Naive B cell (primary cell): ENCODE measurements at regions not wholly inside any gene's neighbourhood (a gene's known extent, or its start where the extent isn't known, plus 50 kb on each side); places are given as distances from the start of the nearest gene placed in this dataset.
A peak's percentile ranks its signal among the peaks of the same experiment; 100 is the strongest.
"Not testable (repeated sequence)": the region's sequence is repeated elsewhere in the genome, so short reads cannot be mapped to it uniquely, and the experiment has no call there.

ENCODE experiments used
- ATAC-seq, 2 donors: fragments of 150-1000 bp; cut with Tn5 transposase; 2 replicates each; pipeline ENCODE4 v1.10.0; 2021; ENCODE audit warnings: low read depth in 2 of 2, mild to moderate bottlenecking in 2 of 2, moderate library complexity in 2 of 2
- DNase-seq: peaks from one replicate; pipeline ENCODE4 v3.0.0; 2022
- H3K27ac Mint-ChIP-seq, 6 donors: one replicate each; pipeline ENCODE4 v1.8.0; 2020 to 2022; ENCODE audit warnings: mild to moderate bottlenecking in 6 of 6, mixed read lengths in 6 of 6, moderate library complexity in 5 of 6, inconsistent platforms in 2 of 6
- H3K27me3 Mint-ChIP-seq, 3 donors: one replicate each; pipeline ENCODE4 v1.8.0; 2021 to 2022; ENCODE audit warnings: mixed read lengths in 3 of 3, mild to moderate bottlenecking in 1 of 3
- H3K36me3 Mint-ChIP-seq, 2 donors: one replicate each; pipeline ENCODE4 v1.8.0; 2020 to 2022; ENCODE audit warnings: mixed read lengths in 2 of 2, inconsistent platforms in 1 of 2, mild to moderate bottlenecking in 1 of 2
- H3K4me1 Mint-ChIP-seq, 3 donors: one replicate each; pipeline ENCODE4 v1.8.0; 2020 to 2022; ENCODE audit warnings: mixed read lengths in 3 of 3, inconsistent platforms in 1 of 3, mild to moderate bottlenecking in 1 of 3, moderate library complexity in 1 of 3
- H3K4me3 Mint-ChIP-seq, 8 donors: one replicate each; pipeline ENCODE4 v1.8.0; 2020 to 2022; ENCODE audit warnings: mild to moderate bottlenecking in 8 of 8, mixed read lengths in 8 of 8, moderate library complexity in 8 of 8, inconsistent platforms in 2 of 8
- H3K9me3 Mint-ChIP-seq, 7 donors: one replicate each; pipeline ENCODE4 v1.8.0; 2020 to 2022; ENCODE audit warnings: mixed read lengths in 7 of 7, mild to moderate bottlenecking in 5 of 7, inconsistent platforms in 2 of 7, moderate library complexity in 1 of 7

DNA sequence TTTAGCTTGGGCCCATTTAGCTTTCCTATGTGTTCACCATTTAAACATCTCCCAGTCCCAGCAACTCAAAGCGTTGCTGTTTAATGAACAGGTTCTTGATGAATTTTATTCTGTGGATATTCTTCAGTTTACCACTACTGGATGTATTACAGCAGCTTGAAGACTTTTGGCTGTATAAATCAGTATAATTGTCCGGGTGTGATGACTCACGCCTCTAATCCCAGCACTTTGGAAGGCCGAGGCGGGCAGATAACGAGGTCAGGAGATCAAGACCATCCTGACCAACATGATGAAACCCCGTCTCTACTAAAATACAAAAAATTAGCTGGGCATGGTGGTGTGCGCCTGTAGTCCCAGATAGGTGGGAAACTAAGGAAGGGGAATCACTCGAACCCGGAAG, 1286.7 kb upstream of the EYS start:
- H3K27ac Mint-ChIP-seq, H3K27me3 Mint-ChIP-seq, DNase-seq, ATAC-seq, H3K4me3 Mint-ChIP-seq, H3K4me1 Mint-ChIP-seq, H3K36me3 Mint-ChIP-seq: not testable (repeated sequence)
- peaks cover 0 to 13% (median 7%) of the 10 kb centered on the region in 7 donors for H3K9me3 Mint-ChIP-seq

GRCh38 chr6:66993272-66993671, 1286.2 kb upstream of the EYS start:
- H3K9me3 Mint-ChIP-seq: peaks cover 0 to 13% (median 8%) of the 10 kb centered on the region in 7 donors
- H3K4me3 Mint-ChIP-seq: no peak overlapping the region
- H3K36me3 Mint-ChIP-seq: no peaks in the 10 kb centered on the region
- H3K27ac Mint-ChIP-seq: no peak overlapping the region
- no peaks in the 10 kb centered on the region for H3K4me1 Mint-ChIP-seq
- no peaks in the 10 kb centered on the region for H3K27me3 Mint-ChIP-seq
- no peak for DNase-seq
- no peak for ATAC-seq

DNA sequence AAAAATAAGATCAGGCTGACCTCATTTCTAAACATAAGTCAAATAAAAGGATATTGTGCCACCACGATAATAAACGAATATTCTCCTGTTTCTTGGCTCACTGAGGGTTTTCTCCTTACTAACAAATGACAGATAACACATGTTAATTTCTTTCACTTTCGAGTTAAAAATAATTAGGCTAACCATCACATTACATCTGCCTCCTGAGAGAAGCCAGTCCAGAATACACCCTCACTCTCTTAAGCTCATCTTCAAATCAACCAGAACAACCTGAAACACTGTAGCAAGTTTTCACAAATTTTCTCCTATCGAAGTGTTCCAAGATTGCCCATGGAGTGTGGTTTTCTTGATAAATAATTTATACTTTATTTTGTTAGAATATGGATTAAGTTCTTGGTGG, 1285.6 kb upstream of the EYS start:
- Mint-ChIP-seq H3K27ac (peak overlapping the region in 1 of 6 donors; percentile 8), H3K27me3 (no peaks in the 10 kb centered on the region)

DNA sequence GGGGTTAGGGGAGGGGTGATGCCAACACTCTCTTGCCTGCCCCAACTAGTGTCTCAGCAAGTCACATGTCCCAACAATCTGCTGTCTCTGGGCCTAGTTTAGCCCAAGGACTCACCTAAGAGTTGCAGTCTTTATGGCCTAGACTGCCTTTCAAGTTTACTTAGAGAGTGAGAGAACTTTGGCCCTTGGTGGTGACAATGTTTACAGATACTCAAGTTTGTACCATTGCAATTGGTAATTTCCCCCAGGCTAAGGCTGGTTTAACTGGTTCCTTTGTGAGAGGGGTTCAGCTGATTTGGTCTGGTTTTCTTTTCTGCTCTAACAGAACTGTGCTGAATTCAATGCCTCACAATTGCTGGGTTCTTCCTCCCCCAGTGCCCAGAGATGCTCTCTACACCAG, 1279.9 kb upstream of the EYS start:
- ATAC-seq: no peak
- H3K4me1 Mint-ChIP-seq: no peaks in the 10 kb centered on the region
- no peaks in the 10 kb centered on the region for H3K27me3 Mint-ChIP-seq
- DNase-seq: no peak
- no peak overlapping the region for H3K27ac Mint-ChIP-seq
- H3K4me3 Mint-ChIP-seq: no peak overlapping the region
- H3K9me3 Mint-ChIP-seq: peaks cover 8 to 41% (median 11%) of the 10 kb centered on the region in 7 donors
- no peaks in the 10 kb centered on the region for H3K36me3 Mint-ChIP-seq

More for the DNA sequence above, 1285.6 kb upstream of the EYS start:
- ATAC-seq: no peak
- Mint-ChIP-seq H3K36me3 (no peaks in the 10 kb centered on the region), H3K9me3 (peaks cover under 1 to 18% (median 8%) of the 10 kb centered on the region in 7 donors), H3K4me1 (no peaks in the 10 kb centered on the region), H3K4me3 (no peak overlapping the region)
- DNase-seq: no peak

GRCh38 chr6:66985816-66986215, 1278.8 kb upstream of the EYS start:
- DNase-seq: no peak
- no peak overlapping the region for H3K4me3 Mint-ChIP-seq
- ATAC-seq: no peak
- no peaks in the 10 kb centered on the region for H3K4me1 Mint-ChIP-seq
- no peaks in the 10 kb centered on the region for H3K36me3 Mint-ChIP-seq
- peaks cover 8 to 41% (median 11%) of the 10 kb centered on the region in 7 donors for H3K9me3 Mint-ChIP-seq
- no peak overlapping the region for H3K27ac Mint-ChIP-seq
- H3K27me3 Mint-ChIP-seq: no peaks in the 10 kb centered on the region

GRCh38 chr6:66970373-66970772, 1263.3 kb upstream of the EYS start:
- ATAC-seq: no peak
- H3K9me3 Mint-ChIP-seq: peaks cover 0 to 8% (median 0%) of the 10 kb centered on the region in 7 donors
- no peaks in the 10 kb centered on the region for H3K27me3 Mint-ChIP-seq

GRCh38 chr6:66965227-66965626, 1258.2 kb upstream of the EYS start:
- peaks cover 0 to 9% (median 4%) of the 10 kb centered on the region in 7 donors for H3K9me3 Mint-ChIP-seq
- no peak overlapping the region for H3K27ac Mint-ChIP-seq
- ATAC-seq: no peak
- H3K4me1 Mint-ChIP-seq: no peaks in the 10 kb centered on the region
- no peaks in the 10 kb centered on the region for H3K36me3 Mint-ChIP-seq
- no peak for DNase-seq
- no peaks in the 10 kb centered on the region for H3K27me3 Mint-ChIP-seq
- no peak overlapping the region for H3K4me3 Mint-ChIP-seq

More at GRCh38 chr6:66970373-66970772, 1263.3 kb upstream of the EYS start:
- Mint-ChIP-seq H3K27ac (no peak overlapping the region), H3K4me1 (no peaks in the 10 kb centered on the region), H3K36me3 (no peaks in the 10 kb centered on the region), H3K4me3 (no peak overlapping the region)
- no peak for DNase-seq

- DNase-seq (no peak), ATAC-seq (no peak)
- Mint-ChIP-seq H3K4me3 (no peak overlapping the region), H3K4me1 (no peaks in the 10 kb centered on the region), H3K27me3 (no peaks in the 10 kb centered on the region), H3K27ac (no peak overlapping the region), H3K36me3 (no peaks in the 10 kb centered on the region), H3K9me3 (peaks cover 0 to 9% (median 4%) of the 10 kb centered on the region in 7 donors)
These were observed 1257.2 kb upstream of the EYS start for GRCh38 chr6:66964216-66964615.

DNA sequence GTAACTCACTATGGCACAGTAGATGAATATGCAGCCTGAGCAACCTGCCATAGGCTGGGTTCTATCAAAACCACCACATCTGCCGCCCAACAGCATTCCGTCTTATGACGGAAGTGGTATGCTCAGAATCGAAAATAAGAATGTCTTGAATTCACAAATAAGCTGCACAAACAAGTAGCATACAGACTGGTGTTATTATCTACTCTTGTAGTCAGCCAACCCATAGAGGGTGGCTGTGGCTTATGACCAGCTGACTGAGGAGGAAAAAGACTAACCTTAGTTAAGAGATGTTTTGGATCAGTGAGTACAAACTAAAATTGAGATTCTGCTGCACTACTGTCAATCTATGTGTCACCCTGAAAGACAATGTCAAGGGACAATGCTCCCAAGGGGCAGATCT, 1255.1 kb upstream of the EYS start:
- DNase-seq (no peak), ATAC-seq (no peak)
- Mint-ChIP-seq H3K36me3 (no peaks in the 10 kb centered on the region), H3K27me3 (no peaks in the 10 kb centered on the region), H3K27ac (no peak overlapping the region), H3K4me1 (no peaks in the 10 kb centered on the region), H3K9me3 (peaks cover 0 to 9% (median 5%) of the 10 kb centered on the region in 7 donors), H3K4me3 (no peak overlapping the region)

GRCh38 chr6:66961191-66961590, 1254.2 kb upstream of the EYS start:
- Mint-ChIP-seq H3K36me3 (no peaks in the 10 kb centered on the region), H3K27me3 (no peaks in the 10 kb centered on the region), H3K4me1 (no peaks in the 10 kb centered on the region), H3K4me3 (no peak overlapping the region), H3K9me3 (peaks cover 0 to 9% (median 5%) of the 10 kb centered on the region in 7 donors), H3K27ac (no peak overlapping the region)
- no peak for ATAC-seq
- DNase-seq: no peak

DNA sequence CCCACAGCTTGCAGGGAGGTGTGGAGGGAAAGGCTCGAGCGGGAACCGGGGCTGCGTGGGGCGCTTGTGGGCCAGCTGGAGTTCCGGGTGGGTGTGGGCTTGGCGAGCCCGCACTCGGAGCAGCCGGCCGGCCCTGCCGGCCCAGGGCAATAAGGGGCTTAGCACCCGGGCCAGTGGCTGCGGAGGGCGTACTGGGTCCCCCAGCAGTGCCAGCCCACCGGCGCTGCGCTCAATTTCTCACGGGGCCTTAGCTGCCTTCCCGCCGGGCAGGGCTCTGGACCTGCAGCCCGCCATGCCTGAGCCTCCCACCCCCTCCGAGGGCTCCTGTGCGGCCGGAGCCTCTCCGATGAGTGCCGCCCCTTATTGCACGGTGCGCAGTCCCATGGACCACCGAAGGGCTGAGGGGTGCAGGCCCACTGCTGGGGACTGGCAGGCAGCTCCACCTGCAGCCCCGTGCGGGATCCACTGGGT, 1242.2 kb upstream of the EYS start:
- Mint-ChIP-seq H3K9me3 (peaks cover 0 to 15% (median 5%) of the 10 kb centered on the region in 7 donors), H3K4me3 (no peak overlapping the region), H3K27ac (no peak overlapping the region), H3K4me1 (no peaks in the 10 kb centered on the region), H3K36me3 (no peaks in the 10 kb centered on the region), H3K27me3 (no peaks in the 10 kb centered on the region)
- DNase-seq (no peak), ATAC-seq (no peak)

DNA sequence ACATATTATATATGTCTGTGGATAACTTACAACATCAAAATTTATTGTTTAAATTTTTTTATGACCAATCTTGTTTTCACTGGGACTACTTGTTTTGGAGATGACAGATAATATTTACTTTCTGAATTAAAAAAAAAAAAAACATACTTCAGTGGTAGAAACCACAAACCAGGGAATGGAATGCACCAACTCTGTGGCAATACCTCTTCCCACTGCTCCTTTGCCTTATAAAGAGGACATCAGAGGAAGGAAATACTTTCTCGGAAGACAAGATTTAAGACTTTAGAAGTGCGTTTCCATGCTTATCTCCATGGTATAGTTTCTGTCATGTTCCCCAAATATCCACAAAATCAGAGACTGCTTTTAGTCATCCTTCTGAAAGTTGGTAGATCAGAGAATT, 1241.1 kb upstream of the EYS start:
- peaks cover 0 to 20% (median 5%) of the 10 kb centered on the region in 7 donors for H3K9me3 Mint-ChIP-seq
- ATAC-seq (no peak), DNase-seq (no peak)
- no peak overlapping the region for H3K27ac Mint-ChIP-seq
- H3K27me3 Mint-ChIP-seq: no peaks in the 10 kb centered on the region
- no peaks in the 10 kb centered on the region for H3K4me1 Mint-ChIP-seq
- H3K4me3 Mint-ChIP-seq: no peak overlapping the region
- H3K36me3 Mint-ChIP-seq: no peaks in the 10 kb centered on the region

DNA sequence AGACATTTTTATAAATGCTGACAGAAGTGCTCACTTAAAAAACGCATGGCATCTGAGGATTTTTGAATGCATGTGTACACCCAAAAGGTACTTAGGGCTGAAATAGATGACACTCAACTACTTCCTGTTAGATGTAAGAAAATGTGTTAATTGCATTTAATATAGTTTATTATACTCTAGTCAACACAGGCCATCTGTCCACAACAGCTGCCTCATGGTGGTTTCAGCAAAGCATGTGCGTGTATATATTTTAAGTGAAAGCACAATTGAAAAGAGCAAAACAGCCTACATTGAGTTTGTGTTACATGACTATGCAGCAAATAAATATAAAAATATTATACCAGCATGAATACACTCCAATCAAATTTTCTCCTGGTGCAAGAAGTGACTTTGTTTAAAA, 1233.0 kb upstream of the EYS start:
- H3K4me1 Mint-ChIP-seq: no peaks in the 10 kb centered on the region
- H3K4me3 Mint-ChIP-seq: no peak overlapping the region
- DNase-seq (no peak), ATAC-seq (no peak)
- no peak overlapping the region for H3K27ac Mint-ChIP-seq
- H3K36me3 Mint-ChIP-seq: no peaks in the 10 kb centered on the region
- peaks cover 2 to 22% (median 10%) of the 10 kb centered on the region in 7 donors for H3K9me3 Mint-ChIP-seq
- H3K27me3 Mint-ChIP-seq: no peaks in the 10 kb centered on the region

- H3K27ac Mint-ChIP-seq: no peak overlapping the region
- ATAC-seq: no peak
These were observed 1230.2 kb upstream of the EYS start for GRCh38 chr6:66937180-66937579.

DNA sequence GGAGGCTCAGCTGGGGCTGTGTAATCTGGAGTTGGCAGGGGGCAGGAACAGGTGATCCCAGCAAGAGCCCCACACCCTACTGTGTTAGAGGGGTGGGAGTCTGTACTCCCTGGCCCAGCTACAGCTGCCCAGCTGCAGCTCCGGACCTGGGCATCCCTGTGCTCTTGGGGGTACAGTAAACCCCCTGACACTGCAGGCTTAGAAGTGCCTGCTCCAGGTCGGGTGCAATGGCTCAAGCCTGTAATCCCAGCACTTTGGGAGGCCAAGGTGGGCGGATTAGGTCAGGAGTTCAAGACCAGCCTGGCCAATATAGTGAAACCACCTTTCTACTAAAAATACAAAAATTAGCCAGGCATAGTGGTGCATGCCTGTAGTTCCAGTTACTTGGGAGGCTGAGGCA, 1228.6 kb upstream of the EYS start:
- H3K36me3 Mint-ChIP-seq: no peaks in the 10 kb centered on the region
- no peak overlapping the region for H3K4me3 Mint-ChIP-seq
- H3K27me3 Mint-ChIP-seq: no peaks in the 10 kb centered on the region
- H3K9me3 Mint-ChIP-seq: peaks cover 0 to 12% (median 8%) of the 10 kb centered on the region in 7 donors
- ATAC-seq (no peak), DNase-seq (no peak)
- H3K27ac Mint-ChIP-seq: no peak overlapping the region
- no peaks in the 10 kb centered on the region for H3K4me1 Mint-ChIP-seq

More at GRCh38 chr6:66937180-66937579, 1230.2 kb upstream of the EYS start:
- DNase-seq: no peak
- Mint-ChIP-seq H3K9me3 (peaks cover 2 to 12% (median 9%) of the 10 kb centered on the region in 7 donors), H3K4me1 (no peaks in the 10 kb centered on the region), H3K27me3 (no peaks in the 10 kb centered on the region), H3K36me3 (no peaks in the 10 kb centered on the region), H3K4me3 (no peak overlapping the region)
